G401.6 (cell line): ENCODE measurements at regions not wholly inside any gene's neighbourhood (a gene's known extent, or its start where the extent isn't known, plus 50 kb on each side); places are given as distances from the start of the nearest gene placed in this dataset.

Source experiments
- FAIRE-seq: peaks from 2 replicates; lab custom pipeline; 2012; peaks lifted over from hg19 to GRCh38; lab: Jason Lieb, UNC

DNA sequence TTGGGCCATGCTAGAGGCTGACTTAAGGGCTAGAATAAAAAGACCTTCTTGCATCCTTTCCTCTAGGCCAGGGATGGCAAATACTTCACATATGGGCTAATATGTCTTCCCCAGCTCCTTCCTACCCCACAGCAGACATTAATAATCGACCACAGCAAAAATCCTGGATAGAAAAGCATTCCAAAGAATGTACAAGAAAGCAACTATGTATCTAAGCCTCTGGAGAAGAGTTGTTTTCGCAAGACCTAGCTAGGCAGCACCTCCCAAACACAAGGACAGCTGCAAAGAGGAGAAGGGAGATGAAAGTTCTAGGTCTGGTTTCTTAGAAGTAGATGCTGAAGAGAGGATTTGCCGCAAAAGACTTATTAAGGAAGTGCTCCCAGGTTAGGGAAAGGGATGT lies 372.6 kb downstream of the SLC4A3 start:
- no peak for FAIRE-seq

DNA sequence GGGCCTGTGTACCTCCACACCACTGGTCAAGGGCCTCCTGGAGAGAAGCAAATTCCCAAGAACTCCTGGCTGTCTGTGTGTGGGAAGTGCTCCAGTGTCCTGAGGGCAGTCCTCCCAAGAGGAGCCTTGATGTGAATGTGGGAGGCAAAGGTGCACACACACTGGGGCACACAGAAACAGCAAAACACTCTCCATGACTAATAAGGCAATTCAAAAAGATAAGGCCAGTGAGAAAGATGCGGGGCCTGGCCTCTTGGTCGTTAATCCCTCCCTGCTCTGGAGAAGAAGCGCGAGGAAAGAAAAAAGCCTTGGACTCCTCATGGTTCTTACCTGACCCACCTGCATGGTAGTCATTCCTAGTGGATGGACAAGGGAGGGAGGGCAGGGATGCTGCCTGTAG lies 373.2 kb downstream of the SLC4A3 start:
- no peak for FAIRE-seq

GRCh38 chr2:220001751-220002150 lies 374.3 kb downstream of the SLC4A3 start:
- no peak for FAIRE-seq

GRCh38 chr2:220002251-220002650 lies 374.8 kb downstream of the SLC4A3 start:
- FAIRE-seq, result no peak

- FAIRE-seq, result no peak
Measured at GRCh38 chr2:220002699-220003098, 375.3 kb downstream of the SLC4A3 start.

- no peak for FAIRE-seq
Measured at GRCh38 chr2:220005362-220005761, 377.9 kb downstream of the SLC4A3 start.

- FAIRE-seq, result no peak
Measured at GRCh38 chr2:220006152-220006621, 378.8 kb downstream of the SLC4A3 start.

DNA sequence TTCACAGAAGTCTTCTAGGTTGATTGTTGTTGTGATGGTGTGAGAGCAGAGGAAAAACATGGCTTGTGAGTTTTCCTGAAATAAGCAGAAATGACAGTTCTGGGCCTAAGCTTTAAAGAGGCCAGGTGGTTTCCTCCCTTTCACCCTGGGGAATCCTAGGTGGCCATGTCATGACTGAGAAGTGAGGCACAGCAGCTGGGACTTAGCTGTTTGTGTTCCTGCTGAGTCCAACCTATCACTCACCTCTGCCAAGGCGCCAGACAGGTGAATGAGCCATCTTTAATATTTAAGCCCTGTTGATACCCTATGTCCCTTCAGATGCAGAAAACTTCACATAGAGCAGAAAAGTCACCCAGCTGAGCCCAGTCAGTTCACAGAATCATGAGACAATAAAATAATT lies 384.4 kb downstream of the SLC4A3 start:
- no peak for FAIRE-seq

DNA sequence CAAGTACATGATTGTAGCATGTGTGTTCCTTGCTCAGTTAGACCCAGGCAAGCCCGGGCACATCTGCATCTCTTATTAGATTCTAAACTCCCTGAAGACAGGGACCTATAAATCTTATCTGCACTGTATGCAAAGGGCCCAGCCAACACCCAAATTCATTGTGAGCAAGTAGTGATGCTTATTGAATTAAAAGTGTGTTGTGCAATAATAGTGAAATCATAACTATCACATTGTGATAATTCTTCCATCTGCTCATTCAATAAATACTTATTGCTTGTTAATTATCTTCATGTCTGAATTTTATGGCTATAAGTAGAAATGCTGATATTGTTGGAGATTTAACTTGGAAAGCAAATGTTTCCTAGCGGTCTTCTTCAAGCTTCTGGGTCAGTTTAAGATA lies 387.5 kb downstream of the SLC4A3 start:
- FAIRE-seq, result no peak

DNA sequence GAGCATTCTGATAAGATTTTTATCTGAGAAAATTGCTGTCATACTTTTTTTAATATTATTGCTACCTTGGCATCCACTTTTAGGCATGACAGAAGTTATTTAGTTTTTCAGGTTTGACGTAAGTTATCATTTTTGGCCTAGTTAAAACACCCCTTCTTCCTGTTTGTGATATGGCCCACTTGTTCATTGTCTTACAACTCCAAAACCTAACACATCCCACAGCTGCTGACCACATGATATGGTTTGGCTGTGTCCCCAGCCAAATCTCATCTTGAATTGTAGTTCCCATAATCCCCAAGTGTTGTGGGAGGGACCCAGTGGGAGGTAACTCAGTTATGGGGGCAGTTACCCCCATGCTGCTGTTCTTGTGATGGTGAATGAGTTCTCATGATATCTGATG lies 388.1 kb downstream of the SLC4A3 start:
- no peak for FAIRE-seq

DNA sequence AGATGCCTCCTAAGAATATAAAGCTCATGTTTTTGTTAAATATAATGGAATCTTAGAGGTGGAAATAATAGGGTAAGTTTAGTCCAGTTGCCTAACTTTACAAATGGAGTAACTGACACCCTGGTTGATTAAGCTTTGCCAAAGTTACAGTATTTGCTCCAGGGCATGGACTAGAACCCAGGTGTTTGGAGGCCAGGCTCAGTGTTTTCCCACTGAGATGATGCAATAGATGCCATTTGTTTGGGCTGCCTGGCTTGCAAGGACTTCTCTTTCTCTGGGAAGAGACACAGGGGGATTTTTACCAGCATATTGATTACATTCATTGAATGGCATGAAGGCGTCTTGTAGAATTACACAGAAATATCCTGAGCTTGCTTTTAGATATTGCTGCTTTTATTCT lies 397.8 kb downstream of the SLC4A3 start:
- FAIRE-seq, result no peak

DNA sequence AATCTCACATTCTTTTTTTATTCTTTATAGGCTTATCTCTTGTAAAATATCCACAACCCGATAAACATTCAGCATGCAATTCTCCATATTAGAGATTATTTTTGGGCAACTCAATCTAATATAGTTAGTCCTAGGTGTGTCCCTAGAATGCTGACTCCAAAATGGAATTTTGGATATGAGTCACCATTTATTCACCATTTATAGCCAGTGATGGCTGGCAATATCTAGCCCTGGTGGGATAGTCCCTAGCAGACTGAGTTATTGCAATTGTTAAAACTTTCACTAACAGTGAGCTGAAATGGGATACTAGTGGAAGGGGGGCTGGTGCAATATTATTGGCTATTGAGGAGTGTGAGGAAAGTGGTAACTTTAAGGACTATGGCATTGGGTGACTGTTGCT lies 401.6 kb downstream of the SLC4A3 start:
- no peak for FAIRE-seq

DNA sequence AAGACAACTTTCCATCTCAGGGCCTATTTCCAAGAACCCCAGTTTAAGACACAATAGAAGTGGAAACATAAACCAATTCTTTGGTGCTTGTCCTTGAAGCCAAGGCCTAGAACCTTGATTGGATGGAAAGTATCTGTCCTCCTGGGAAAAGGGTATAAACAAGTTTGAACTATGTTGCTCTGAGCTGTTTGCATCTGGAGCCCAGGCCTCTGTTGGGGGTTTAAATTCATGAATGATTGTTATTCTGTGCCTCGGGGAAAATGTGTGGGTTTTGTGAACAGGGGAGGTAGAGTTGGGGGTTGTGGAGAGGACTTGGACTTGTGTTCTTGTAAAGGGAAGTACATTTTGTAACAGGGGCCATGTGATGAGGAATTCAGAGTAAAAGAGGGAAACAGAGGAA lies 406.1 kb downstream of the SLC4A3 start:
- no peak for FAIRE-seq

DNA sequence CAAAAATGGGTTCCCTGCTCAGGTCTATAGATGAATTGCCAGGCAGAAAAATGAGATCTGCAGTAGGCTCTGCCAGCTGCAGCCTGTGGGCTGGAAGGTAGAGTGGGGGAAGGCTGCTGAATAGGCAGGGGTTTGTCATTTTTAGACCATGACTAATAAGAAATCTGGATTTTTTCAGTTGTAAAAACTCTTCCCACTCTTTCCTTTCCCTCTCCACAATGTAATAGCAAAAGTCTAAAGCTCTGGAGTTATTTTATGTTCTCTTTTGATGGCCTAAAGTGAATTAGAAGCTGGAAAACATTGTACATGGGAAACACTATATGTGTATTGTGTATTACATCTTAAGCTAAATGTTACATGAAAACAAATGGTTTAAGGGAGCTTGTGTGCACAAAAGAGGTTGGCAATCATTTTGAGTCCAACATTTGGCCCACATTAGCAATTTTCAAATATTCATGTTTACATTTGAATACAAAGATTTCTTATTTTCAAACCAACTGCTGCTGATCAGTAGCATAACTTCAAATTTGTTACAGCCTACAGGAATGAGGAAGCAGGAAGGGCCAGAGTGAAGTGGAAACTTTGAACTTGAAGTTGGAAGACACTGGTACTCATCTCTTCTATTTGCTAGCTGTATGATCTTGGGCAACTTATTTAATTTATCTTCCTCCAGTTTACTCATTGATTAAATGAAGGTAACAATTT lies 407.1 kb downstream of the SLC4A3 start:
- FAIRE-seq, result no peak

- no peak for FAIRE-seq
Measured at GRCh38 chr2:220036431-220036830, 409.0 kb downstream of the SLC4A3 start.

DNA sequence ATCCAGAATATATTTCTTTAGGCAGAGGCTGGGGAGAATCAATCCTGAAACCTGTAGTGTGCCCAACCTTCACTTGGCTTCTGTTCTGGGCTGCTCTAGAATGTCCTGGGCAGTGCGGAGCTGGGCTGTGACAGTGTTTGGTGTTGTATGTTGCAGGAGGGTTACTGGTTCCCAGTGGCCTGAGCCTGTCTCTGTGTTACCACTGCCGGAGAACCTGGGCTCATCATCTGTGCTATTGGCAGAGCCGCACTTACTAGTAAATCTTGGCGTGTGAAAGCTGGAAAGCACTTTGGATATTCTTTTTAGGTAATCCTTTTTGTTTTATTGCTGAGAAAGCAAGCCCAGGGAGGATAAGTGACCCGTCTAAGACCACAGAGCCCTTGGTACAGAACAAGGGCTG lies 412.9 kb downstream of the SLC4A3 start:
- FAIRE-seq, result no peak

DNA sequence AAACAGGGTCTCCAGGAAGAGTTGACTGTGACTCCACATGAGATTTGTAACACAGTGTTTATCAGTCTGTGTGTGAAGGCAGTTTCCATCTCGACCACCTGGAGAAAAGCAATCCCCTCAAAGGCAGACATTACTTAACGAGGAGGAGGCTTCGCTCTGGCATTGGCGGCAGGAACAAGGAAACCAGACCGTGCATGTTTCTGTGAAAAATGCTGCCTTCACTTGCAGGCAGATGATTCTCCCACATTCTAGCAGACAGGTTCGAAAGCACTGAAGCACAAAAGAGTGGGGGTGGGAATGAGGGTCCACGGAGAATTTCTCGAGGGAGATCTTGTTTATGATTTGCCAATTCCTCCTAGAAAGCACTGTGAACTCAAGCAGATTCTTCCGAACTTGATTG lies 414.0 kb downstream of the SLC4A3 start:
- no peak for FAIRE-seq

GRCh38 chr2:220043155-220043989 lies 415.9 kb downstream of the SLC4A3 start:
- no peak for FAIRE-seq

- FAIRE-seq, result no peak
Measured at GRCh38 chr2:220043990-220044335, 416.5 kb downstream of the SLC4A3 start.

GRCh38 chr2:220044383-220044782 lies 417.0 kb downstream of the SLC4A3 start:
- no peak for FAIRE-seq

DNA sequence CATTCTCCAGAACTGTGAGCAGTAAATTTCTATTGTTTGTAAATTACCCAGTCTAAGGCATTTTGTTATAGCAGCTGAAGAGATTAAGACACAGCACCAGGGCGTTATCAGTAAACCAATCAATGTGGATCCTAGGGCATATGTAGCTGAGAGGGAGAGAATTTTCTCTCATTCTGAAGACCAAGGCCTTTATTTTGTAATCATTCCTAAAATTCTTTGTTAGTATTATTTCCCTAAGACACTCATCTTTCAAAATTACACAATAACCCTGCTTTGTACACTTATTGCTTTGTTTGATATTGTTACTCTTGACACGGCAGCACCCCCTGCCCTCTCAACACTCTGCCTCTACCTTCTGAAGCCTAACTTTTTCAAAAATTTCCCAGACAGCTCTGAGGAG lies 419.1 kb downstream of the SLC4A3 start:
- no peak for FAIRE-seq

- no peak for FAIRE-seq
Measured at GRCh38 chr2:220051716-220052115, 424.3 kb downstream of the SLC4A3 start.

- FAIRE-seq, result no peak
Measured at GRCh38 chr2:220053919-220054318, 426.5 kb downstream of the SLC4A3 start.

GRCh38 chr2:220057391-220057790 lies 430.0 kb downstream of the SLC4A3 start:
- FAIRE-seq, result no peak
